ENCODE measurements at regions not wholly inside any gene's neighbourhood (a gene's known extent, or its start where the extent isn't known, plus 50 kb on each side); places are given as distances from the start of the nearest gene placed in this dataset.

GRCh38 chr6:119483908-119484307 is 134.3 kb upstream of the MAN1A1 start:
- no peak for DNase-seq
- in situ Hi-C loops (cut with MboI; ENCODE audit: low pct_unique_long_range_greater_than_20kb, low sequenced_read_pairs): no loop called here

DNA sequence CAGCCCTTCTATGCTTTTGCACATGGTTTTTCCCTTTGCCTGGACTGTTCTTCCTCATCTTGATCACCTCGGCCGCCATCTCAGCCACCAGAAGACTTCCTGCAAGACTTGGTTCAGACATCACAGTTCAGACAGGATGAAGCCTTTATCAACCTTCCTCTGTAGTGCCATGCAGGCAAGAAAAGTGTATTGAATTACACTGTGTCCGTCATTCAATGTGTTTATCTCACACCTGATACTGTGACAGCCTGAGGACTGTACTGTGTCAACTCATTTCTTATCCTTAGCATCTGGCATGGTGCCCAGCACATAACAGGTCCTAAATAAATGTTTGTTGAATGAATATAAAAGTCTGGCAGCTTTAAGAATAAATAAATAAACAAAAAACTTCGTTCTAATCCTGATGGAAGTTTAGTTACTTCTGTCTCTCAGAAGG is 133.3 kb upstream of the MAN1A1 start:
- in situ Hi-C loops (cut with MboI; ENCODE audit: low pct_unique_long_range_greater_than_20kb, low sequenced_read_pairs): no loop called here
- DNase-seq: no peak

DNA sequence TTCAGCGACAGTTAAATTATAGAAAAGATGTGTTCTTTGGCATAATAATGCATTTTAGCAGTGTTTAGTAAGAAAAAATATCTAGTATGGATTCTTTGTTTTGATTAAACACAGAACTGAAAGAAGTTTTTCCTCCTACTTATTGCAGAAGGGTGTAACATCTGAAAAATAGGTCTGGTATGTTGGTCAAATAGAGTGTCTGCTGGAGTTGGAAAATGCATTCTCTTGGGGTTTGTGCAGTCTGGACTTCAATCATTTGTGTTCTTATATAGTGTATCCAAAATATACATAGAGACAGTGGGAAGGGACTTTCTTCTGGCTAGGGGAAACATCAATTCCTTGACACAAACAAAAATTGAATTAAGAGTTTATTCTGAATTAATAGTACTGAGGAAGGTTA is 132.4 kb upstream of the MAN1A1 start:
- no peak for DNase-seq
- in situ Hi-C loops (cut with MboI; ENCODE audit: low pct_unique_long_range_greater_than_20kb, low sequenced_read_pairs): no loop called here

- no peak for DNase-seq
- in situ Hi-C loops (cut with MboI; ENCODE audit: low pct_unique_long_range_greater_than_20kb, low sequenced_read_pairs): no loop called here
These were observed 131.5 kb upstream of the MAN1A1 start for GRCh38 chr6:119480961-119481497.

GRCh38 chr6:119479860-119480655 is 130.5 kb upstream of the MAN1A1 start:
- in situ Hi-C loops (cut with MboI; ENCODE audit: low pct_unique_long_range_greater_than_20kb, low sequenced_read_pairs): no loop called here
- peak; percentile 28 for DNase-seq

GRCh38 chr6:119476554-119476953 is 127.0 kb upstream of the MAN1A1 start:
- no peak for DNase-seq
- in situ Hi-C loops (cut with MboI; ENCODE audit: low pct_unique_long_range_greater_than_20kb, low sequenced_read_pairs): no loop called here

DNA sequence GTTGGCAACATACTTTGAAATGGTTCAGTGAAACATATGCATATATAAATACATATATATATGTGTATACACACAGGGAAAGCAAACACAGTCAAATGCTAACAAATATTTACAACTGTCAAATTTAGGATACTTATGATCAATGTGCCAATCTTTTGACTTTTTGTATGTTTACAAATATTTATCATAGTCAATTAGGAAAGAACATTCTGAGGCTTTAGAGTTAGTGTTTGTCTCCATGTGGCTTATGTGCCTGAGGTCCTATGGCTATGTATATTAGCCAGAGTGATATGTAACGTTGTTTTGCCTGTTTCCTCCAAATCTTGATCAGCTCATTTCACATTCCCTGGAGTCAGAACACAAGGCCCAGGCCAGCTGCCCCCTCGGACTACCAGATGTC is 126.5 kb upstream of the MAN1A1 start:
- in situ Hi-C loops (cut with MboI; ENCODE audit: low pct_unique_long_range_greater_than_20kb, low sequenced_read_pairs): no loop called here
- no peak for DNase-seq

DNA sequence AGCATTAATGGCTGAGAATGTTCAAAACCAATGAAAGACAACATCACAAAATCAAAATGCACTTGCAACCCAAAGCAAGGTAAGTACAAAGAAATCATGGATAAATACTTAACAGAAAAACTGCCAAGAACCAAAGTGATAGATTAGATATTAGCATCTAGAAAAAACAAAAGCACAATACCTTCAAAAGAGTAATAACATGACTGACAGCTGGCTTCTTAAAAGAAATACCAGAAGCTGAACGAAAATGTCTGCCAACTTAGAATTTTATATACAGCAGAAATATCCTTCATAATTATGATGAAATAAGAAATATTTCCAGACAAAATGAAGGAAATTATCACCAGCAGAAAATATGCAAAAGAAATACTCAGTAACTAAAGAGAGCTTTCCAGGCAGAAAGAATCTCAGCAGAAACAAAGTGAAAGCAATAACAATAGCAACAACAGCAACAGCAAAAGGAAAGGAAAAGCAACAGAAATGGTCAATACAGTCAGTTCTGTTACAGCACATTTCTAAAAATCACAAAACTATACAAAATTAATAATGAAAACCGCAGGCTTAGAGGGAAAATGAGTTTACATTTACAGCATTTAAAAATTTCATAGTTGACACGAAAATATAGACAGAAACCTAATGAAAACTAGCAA is 121.5 kb upstream of the MAN1A1 start:
- in situ Hi-C loops (cut with MboI; ENCODE audit: low pct_unique_long_range_greater_than_20kb, low sequenced_read_pairs): loop anchor here (25.0 kb wide), 1 partner anchor 334 kb away; no protein-coding TSS in a partner anchor

DNA sequence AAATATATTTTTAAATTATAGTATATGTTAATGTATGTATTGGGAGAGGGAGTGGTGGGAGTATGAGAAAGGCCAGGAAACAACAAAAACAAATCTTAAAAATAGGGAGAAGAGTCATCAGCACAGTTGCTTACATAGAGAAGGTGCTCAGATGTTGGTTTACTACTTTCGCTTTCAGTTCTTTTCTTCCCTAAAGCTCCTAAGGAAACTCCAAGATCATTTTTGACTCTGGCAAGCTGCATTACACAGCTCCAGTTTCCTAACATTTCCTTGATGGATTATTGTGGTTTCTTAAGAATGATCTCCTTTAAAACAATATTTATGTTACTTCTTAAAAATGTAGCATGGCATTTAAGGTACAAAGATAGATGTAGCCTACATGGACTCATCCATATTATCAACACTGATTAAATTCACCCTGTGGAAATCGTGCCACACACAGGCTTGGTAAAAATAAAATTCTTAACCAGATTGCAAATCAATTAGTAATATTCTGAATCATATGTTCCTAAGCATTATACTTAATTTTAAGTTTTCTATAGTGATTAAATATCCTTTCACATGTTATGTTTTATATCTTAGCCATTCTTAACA is 118.0 kb upstream of the MAN1A1 start:
- DNase-seq: no peak
- in situ Hi-C loops (cut with MboI; ENCODE audit: low pct_unique_long_range_greater_than_20kb, low sequenced_read_pairs): loop anchor here (25.0 kb wide), 1 partner anchor 330 kb away; no protein-coding TSS in a partner anchor

More for the DNA sequence above, 121.5 kb upstream of the MAN1A1 start:
- DNase-seq: no peak

DNA sequence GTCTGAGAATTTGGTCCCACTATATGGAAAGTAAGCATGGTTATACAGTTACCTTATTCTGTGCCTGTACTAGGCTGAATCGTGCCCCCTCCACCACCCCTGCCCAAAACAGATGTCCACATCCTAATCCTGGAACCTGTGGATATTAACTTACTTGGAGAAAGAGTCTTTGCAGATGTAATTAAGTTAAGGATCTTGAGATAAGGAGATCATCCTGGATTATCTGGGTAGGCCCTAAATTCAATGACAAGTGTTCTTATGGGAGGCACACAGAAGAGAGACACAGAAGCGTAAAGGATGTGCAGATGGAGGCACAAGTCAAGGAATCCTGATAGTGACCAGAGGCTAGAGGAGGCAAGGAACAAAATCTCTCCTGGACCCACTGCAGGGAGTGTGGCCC is 116.7 kb upstream of the MAN1A1 start:
- DNase-seq: no peak
- in situ Hi-C loops (cut with MboI; ENCODE audit: low pct_unique_long_range_greater_than_20kb, low sequenced_read_pairs): loop anchor here (25.0 kb wide), 1 partner anchor 329 kb away; no protein-coding TSS in a partner anchor

DNA sequence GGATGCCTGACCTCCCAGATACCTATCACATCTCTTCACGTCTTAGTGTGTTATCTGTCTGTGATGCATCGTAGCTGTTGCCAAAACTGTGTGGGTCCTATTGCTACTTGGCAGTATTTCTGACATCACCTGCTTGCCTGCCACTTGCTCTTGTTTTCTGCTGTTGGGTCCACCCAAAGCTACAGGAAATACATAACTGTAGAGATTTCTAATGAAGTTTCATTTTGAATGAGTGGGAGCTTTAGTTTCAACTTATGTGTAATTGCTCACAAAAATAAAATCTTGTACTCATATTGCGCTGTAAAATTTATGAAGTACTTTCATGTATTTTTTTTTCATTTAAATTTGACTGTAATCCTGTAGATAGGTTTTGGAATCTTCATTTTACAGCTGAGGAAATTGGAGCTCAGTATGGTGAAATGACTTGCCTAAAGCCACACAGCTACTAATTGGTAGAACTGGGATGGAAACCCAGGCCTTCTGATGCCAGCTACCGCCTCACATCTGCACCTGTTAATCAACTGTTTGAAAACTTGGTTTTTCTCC is 113.6 kb upstream of the MAN1A1 start:
- DNase-seq: no peak
- in situ Hi-C loops (cut with MboI; ENCODE audit: low pct_unique_long_range_greater_than_20kb, low sequenced_read_pairs): loop anchor here (25.0 kb wide), 1 partner anchor 326 kb away; no protein-coding TSS in a partner anchor

DNA sequence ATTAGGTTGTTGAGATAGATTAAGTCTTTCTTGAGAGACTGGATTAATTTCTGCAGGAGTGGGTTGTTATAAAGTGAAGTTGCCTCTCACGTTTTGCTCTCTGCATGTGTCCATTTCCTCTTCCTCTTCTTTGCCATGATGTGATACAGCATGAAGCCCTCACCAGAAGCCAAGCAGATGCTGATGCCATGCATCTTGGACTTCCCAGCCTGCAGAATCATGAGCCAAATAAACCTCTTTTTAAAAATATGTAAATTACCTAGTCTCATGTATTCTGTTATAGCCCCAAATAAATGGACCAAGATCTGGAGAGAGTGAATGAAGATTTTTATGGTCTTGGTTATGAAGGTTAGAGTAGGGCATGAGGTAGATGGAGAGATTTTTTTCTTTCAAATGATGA is 111.6 kb upstream of the MAN1A1 start:
- no peak for DNase-seq
- in situ Hi-C loops (cut with MboI; ENCODE audit: low pct_unique_long_range_greater_than_20kb, low sequenced_read_pairs): loop anchor here (25.0 kb wide), 1 partner anchor 324 kb away; no protein-coding TSS in a partner anchor

- DNase-seq: no peak
- in situ Hi-C loops (cut with MboI; ENCODE audit: low pct_unique_long_range_greater_than_20kb, low sequenced_read_pairs): loop anchor here (25.0 kb wide), 1 partner anchor 322 kb away; no protein-coding TSS in a partner anchor
These were observed 109.8 kb upstream of the MAN1A1 start for GRCh38 chr6:119459207-119459974.

- no peak for DNase-seq
- in situ Hi-C loops (cut with MboI; ENCODE audit: low pct_unique_long_range_greater_than_20kb, low sequenced_read_pairs): loop anchor here (25.0 kb wide), 1 partner anchor 317 kb away; no protein-coding TSS in a partner anchor
These were observed 105.2 kb upstream of the MAN1A1 start for GRCh38 chr6:119454714-119455113.

DNA sequence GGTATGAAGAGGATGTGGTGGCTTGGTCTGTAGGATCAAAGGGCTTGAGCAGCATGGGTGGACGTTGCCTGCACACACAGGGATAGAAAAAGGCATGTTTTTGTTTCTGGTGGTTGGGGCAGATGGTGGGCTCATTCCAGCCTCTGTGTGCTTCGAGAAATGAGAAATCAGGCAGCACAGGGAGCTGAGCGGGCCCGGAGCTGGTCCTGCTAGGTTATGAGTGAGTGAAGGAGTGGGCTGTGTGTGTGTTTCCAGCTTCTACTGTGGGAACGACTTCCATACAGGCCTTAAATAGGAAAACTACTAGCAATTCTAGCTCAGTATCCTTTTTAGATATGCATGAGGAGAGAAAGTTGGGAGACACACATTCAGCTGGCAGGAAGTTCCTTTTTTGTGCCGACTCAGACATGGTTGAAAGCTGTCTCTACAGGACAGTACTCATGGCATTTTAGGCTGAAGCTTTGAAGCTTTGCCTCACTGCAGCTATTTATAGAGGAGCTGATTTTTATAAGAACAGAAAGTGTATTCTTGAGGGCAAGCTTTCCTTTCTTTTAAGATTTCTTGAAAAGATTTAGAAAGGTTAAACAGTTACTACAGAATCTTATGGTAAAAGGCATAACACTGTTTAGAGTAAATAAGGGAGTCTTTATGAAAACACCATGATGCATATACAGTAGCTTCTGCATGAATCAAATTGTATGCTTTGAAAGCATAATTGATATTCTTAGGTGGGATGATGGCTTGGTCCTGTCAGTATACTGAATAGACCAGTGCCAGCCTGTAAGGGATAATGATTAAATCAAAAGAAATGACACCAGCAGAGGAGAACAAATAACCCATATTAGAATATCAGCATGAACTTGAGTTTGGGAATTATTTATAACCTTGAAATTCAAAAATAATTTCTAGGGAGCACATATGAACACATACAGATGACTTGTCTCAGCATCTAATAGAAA is 104.0 kb upstream of the MAN1A1 start:
- in situ Hi-C loops (cut with MboI; ENCODE audit: low pct_unique_long_range_greater_than_20kb, low sequenced_read_pairs): loop anchor here (25.0 kb wide), 1 partner anchor 316 kb away; no protein-coding TSS in a partner anchor
- DNase-seq: no peak

DNA sequence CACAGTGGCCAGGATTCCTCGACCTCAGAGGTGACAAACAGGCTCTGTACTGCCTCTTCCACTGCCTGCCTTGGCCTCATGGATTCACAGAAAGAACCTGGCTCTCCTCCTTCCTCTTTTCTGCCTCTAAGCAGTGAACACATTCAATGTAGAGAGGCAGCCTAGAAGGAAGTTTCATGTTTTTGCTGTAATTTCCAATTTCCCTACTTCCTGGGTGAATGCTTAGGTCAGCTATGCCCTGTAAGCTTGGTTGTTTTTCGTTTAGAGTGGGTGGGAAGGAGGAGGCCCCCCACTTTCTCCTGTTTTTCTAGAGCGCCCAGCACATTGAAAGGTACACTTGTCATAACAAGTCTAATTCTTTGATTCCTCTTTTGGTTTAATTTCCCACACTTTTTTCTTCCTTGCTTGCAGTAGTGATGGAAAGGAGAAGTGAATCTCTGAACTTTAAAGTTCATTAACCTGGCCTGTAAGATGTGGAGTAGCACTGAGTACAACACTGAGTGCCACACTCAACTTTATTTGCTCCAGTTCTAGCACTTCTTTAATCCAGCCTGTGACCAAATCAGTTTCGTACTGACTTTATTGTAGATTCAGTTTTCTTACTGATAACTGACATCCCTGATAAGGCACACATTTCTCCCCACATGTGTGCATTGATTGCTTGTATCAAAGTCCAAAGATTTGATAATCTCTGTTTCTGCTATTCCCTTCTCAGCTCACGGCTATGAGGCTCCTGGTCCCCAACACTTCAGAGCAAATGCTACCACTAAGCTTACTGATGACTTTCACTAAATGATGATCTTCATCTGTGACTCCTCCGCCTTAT is 100.0 kb upstream of the MAN1A1 start:
- peak; percentile 70 for DNase-seq
- in situ Hi-C loops (cut with MboI; ENCODE audit: low pct_unique_long_range_greater_than_20kb, low sequenced_read_pairs): loop anchor here (25.0 kb wide), 1 partner anchor 312 kb away; no protein-coding TSS in a partner anchor

GRCh38 chr6:119447921-119448320 is 98.4 kb upstream of the MAN1A1 start:
- no peak for DNase-seq
- in situ Hi-C loops (cut with MboI; ENCODE audit: low pct_unique_long_range_greater_than_20kb, low sequenced_read_pairs): no loop called here

All from KBM-7 (cell line).